ENCODE measurements at regions not wholly inside any gene's neighbourhood (a gene's known extent, or its start where the extent isn't known, plus 50 kb on each side); places are given as distances from the start of the nearest gene placed in this dataset.

DNA sequence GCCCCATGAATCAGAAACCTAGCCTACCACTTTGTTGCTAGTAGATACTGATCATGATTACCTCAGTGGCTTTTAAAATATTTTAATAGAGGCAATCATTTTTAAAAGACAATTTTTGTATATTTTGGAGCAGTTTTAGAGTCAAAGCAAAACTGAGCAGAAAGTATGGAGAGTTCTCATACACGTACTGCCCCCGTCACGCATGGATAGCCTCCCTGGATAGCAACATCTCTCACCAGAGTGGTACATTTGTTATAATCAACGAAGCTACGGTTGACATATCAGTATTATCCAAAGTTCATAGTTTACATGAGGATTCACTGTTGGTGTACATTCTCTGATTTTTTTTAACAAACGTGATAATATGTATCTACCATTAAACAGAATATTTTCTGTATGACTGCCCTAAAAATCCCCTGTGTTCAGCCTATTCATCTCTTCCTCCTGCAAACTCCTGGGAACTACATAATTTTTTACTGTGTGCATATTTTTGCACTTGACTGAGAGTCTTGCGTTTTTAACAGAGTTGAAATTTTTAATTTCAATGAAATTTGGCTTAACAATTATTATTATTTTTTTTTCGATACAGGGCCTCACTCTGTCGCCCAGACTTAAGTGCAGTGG is 1436.8 kb upstream of the PCDH9 start:
- no peak for TF ChIP-seq POLR2A (IDR thresholded peaks at IDR 0.05)
- TF ChIP-seq, protein P1, sequence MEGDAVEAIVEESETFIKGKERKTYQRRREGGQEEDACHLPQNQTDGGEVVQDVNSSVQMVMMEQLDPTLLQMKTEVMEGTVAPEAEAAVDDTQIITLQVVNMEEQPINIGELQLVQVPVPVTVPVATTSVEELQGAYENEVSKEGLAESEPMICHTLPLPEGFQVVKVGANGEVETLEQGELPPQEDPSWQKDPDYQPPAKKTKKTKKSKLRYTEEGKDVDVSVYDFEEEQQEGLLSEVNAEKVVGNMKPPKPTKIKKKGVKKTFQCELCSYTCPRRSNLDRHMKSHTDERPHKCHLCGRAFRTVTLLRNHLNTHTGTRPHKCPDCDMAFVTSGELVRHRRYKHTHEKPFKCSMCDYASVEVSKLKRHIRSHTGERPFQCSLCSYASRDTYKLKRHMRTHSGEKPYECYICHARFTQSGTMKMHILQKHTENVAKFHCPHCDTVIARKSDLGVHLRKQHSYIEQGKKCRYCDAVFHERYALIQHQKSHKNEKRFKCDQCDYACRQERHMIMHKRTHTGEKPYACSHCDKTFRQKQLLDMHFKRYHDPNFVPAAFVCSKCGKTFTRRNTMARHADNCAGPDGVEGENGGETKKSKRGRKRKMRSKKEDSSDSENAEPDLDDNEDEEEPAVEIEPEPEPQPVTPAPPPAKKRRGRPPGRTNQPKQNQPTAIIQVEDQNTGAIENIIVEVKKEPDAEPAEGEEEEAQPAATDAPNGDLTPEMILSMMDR (IDR thresholded peaks at IDR 0.05), result no peak

All from heart left ventricle (tissue), 13 donors.